ENCODE measurements at regions not wholly inside any gene's neighbourhood (a gene's known extent, or its start where the extent isn't known, plus 50 kb on each side); places are given as distances from the start of the nearest gene placed in this dataset.

DNA sequence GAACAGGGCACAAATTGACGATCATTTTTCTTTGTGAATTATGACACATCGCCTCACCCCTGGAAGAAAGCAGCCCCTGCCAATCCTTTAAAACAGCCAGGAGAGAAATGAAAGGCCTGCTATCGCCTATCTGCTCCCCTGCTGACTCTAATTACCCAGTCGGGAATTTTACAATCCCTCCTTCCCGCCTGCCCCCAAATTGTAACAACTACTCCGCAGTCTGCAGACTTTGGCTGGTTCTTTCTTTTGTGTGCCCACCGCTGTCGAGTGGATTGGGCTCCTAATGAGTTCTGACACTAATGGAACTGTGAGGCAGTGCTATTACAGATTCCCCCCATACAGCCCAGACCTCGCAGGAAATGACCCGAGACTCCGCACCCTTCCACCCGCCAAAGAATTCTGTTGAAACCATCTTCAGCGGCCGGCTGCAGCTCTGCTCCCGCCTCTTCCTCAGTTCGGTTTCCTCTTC is 281.2 kb upstream of the PARD3B start:
- H4K20me1 ChIP-seq (ENCODE audit: insufficient read depth): no peaks in the 10 kb centered on the region
- no peaks in the 10 kb centered on the region for H3K36me3 ChIP-seq (ENCODE audit: control insufficient read depth in 1 of 2, insufficient read depth in 2 of 2, low read length in 2 of 2)
- CTCF ChIA-PET: no interaction called here
- DNase-seq (ENCODE audit: low read depth, low spot score) (no peak), ATAC-seq (no peak)
- RAD21 ChIA-PET (ENCODE audit: low non-redundant PET in 1 of 2, low total read pairs in 2 of 2, uncharacterized antibody in 2 of 2, unreplicated experiment in 2 of 2): interaction anchor here in 1 of 2 experiments (0.7 kb wide), 1 partner anchor 268 kb away, joined by 3 read pairs; no protein-coding TSS in a partner anchor
- no peaks in the 10 kb centered on the region for H3K9me3 ChIP-seq (ENCODE audit: control insufficient read depth in 1 of 2, insufficient read depth in 1 of 2, low read depth in 1 of 2, low read length in 2 of 2)
- POLR2A ChIA-PET: no interaction called here
- no peak overlapping the region for H3K9ac ChIP-seq (ENCODE audit: low read length)
- no peak overlapping the region for H3K4me2 ChIP-seq (ENCODE audit: low read length)
- TF ChIP-seq FOSL1 (IDR thresholded peaks at IDR 0.05; ENCODE audit: low read depth) (no peak), EZH2 (IDR thresholded peaks at IDR 0.05) (no peak), EGR1 (IDR thresholded peaks at IDR 0.05; ENCODE audit: low read depth) (no peak), CBX3 (IDR thresholded peaks at IDR 0.05; ENCODE audit: low read depth) (no peak), ATF3 (IDR thresholded peaks at IDR 0.05) (no peak), JUND (IDR thresholded peaks at IDR 0.05) (no peak), EZH2phosphoT487 (IDR thresholded peaks at IDR 0.05; ENCODE audit: borderline replicate concordance) (no peak)
- no TSS peak for BruUV-seq (replicated peaks)
- H3K27ac ChIP-seq (ENCODE audit: low read depth, low read length): no peak overlapping the region
- H3K27me3 ChIP-seq (ENCODE audit: insufficient read depth, low read length): no peaks in the 10 kb centered on the region
- H2AFZ ChIP-seq (ENCODE audit: low read depth, low read length, poor library complexity, severe bottlenecking): no peak overlapping the region
- intact Hi-C loops (cut with micrococcal nuclease): no loop called here
- H3K79me2 ChIP-seq (ENCODE audit: insufficient read depth, low read length): no peaks in the 10 kb centered on the region
- no peaks in the 10 kb centered on the region for H3K9me2 ChIP-seq (ENCODE audit: insufficient read depth)
- H3K4me3 ChIP-seq (replicated peaks in 1 of 2; ENCODE audit: low read depth in 1 of 2, low read length in 2 of 2): no peak overlapping the region
- H3K4me1 ChIP-seq (ENCODE audit: control insufficient read depth in 1 of 2, insufficient read depth in 2 of 2, low read length in 2 of 2): no peaks in the 10 kb centered on the region

DNA sequence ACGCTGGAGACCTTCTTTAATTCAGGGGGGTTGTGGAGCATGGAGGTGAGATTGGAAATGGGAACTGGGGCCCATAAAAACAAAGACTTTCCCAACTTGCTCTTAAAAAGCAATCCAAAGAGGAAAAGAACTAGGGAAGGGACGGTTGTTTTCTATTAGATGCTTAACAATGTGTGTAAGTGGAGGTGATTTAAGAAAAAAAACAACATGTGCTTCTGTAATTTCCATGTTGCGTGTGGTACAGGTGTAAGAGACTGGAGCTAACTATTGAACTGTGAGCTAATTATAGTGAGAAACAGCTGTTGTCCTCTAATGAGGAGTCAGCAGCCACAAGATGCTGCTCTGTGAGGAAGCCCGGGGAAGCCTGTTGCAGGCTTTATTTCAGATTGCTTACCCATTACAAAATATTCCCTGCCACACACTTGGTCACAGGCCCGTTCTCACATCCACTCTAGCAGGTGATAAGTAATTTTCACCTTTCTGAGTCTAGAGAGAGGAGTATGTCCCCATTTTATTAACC is 280.6 kb upstream of the PARD3B start:
- DNase-seq (ENCODE audit: low read depth, low spot score) (no peak), ATAC-seq (no peak)
- Histone ChIP-seq H3K9ac (ENCODE audit: low read length) (no peak overlapping the region), H3K27me3 (ENCODE audit: insufficient read depth, low read length) (no peaks in the 10 kb centered on the region), H3K36me3 (ENCODE audit: control insufficient read depth in 1 of 2, insufficient read depth in 2 of 2, low read length in 2 of 2) (no peaks in the 10 kb centered on the region), H3K4me3 (replicated peaks in 1 of 2; ENCODE audit: low read depth in 1 of 2, low read length in 2 of 2) (no peak overlapping the region), H4K20me1 (ENCODE audit: insufficient read depth) (no peaks in the 10 kb centered on the region), H2AFZ (ENCODE audit: low read depth, low read length, poor library complexity, severe bottlenecking) (no peak overlapping the region), H3K79me2 (ENCODE audit: insufficient read depth, low read length) (no peaks in the 10 kb centered on the region), H3K4me2 (ENCODE audit: low read length) (no peak overlapping the region), H3K4me1 (ENCODE audit: control insufficient read depth in 1 of 2, insufficient read depth in 2 of 2, low read length in 2 of 2) (no peaks in the 10 kb centered on the region), H3K9me2 (ENCODE audit: insufficient read depth) (no peaks in the 10 kb centered on the region), H3K27ac (ENCODE audit: low read depth, low read length) (no peak overlapping the region), H3K9me3 (ENCODE audit: control insufficient read depth in 1 of 2, insufficient read depth in 1 of 2, low read depth in 1 of 2, low read length in 2 of 2) (no peaks in the 10 kb centered on the region)
- intact Hi-C loops (cut with micrococcal nuclease): no loop called here
- TF ChIP-seq POLR2AphosphoS5 (IDR thresholded peaks at IDR 0.05; ENCODE audit: low read depth, low read length) (no peak), ZFX (IDR thresholded peaks at IDR 0.05) (no peak), YY1 (IDR thresholded peaks at IDR 0.05; ENCODE audit: extremely low read depth, insufficient replicate concordance, low read depth, low read length) (no peak), SIN3A (IDR thresholded peaks at IDR 0.05; ENCODE audit: low read depth) (no peak), ATF3 (IDR thresholded peaks at IDR 0.05) (no peak), POLR2A (IDR thresholded peaks at IDR 0.05; ENCODE audit: borderline replicate concordance, extremely low read depth, insufficient read depth, insufficient read length) (no peak), SRF (IDR thresholded peaks at IDR 0.05; ENCODE audit: low read depth) (no peak), EZH2 (IDR thresholded peaks at IDR 0.05) (no peak), ZNF274 (IDR thresholded peaks at IDR 0.05; ENCODE audit: low read depth, low read length) (no peak), EZH2phosphoT487 (IDR thresholded peaks at IDR 0.05; ENCODE audit: borderline replicate concordance) (no peak)
- TF ChIP-seq, protein P1, sequence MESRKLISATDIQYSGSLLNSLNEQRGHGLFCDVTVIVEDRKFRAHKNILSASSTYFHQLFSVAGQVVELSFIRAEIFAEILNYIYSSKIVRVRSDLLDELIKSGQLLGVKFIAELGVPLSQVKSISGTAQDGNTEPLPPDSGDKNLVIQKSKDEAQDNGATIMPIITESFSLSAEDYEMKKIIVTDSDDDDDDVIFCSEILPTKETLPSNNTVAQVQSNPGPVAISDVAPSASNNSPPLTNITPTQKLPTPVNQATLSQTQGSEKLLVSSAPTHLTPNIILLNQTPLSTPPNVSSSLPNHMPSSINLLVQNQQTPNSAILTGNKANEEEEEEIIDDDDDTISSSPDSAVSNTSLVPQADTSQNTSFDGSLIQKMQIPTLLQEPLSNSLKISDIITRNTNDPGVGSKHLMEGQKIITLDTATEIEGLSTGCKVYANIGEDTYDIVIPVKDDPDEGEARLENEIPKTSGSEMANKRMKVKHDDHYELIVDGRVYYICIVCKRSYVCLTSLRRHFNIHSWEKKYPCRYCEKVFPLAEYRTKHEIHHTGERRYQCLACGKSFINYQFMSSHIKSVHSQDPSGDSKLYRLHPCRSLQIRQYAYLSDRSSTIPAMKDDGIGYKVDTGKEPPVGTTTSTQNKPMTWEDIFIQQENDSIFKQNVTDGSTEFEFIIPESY (IDR thresholded peaks at IDR 0.05; ENCODE audit: extremely low read depth, insufficient replicate concordance, low read length): no peak
- no TSS peak for BruUV-seq (replicated peaks)
- ChIA-PET CTCF (no interaction called here), POLR2A (no interaction called here), RAD21 (ENCODE audit: low non-redundant PET in 1 of 2, low total read pairs in 2 of 2, uncharacterized antibody in 2 of 2, unreplicated experiment in 2 of 2) (no interaction called here)
